ENCODE measurements at regions not wholly inside any gene's neighbourhood (a gene's known extent, or its start where the extent isn't known, plus 50 kb on each side); places are given as distances from the start of the nearest gene placed in this dataset.

- TF ChIP-seq CTCF (IDR thresholded peaks at IDR 0.05; ENCODE audit: poor library complexity) (no peak), EZH2 (IDR thresholded peaks at IDR 0.05; ENCODE audit: borderline replicate concordance) (no peak), EZH2phosphoT487 (IDR thresholded peaks at IDR 0.05; ENCODE audit: low read depth, severe bottlenecking, unreplicated experiment) (no peak)
These were observed 90.0 kb upstream of the ATL2 start for GRCh38 chr2:38466876-38467767.

All from hepatocyte (in vitro differentiated cells).